ENCODE measurements at regions not wholly inside any gene's neighbourhood (a gene's known extent, or its start where the extent isn't known, plus 50 kb on each side); places are given as distances from the start of the nearest gene placed in this dataset.

- DNase-seq = no peak
Measured at GRCh38 chr18:24915547-24915946, 436.4 kb downstream of the ZNF521 start.

GRCh38 chr18:24917767-24918166 is 434.2 kb downstream of the ZNF521 start:
- DNase-seq = no peak

- no peak for DNase-seq
Measured at GRCh38 chr18:24918257-24918656, 433.7 kb downstream of the ZNF521 start.

- no peak for DNase-seq
Measured at GRCh38 chr18:24919181-24919797, 432.7 kb downstream of the ZNF521 start.

GRCh38 chr18:24922491-24922890 is 429.5 kb downstream of the ZNF521 start:
- no peak for DNase-seq

- no peak for DNase-seq
Measured at GRCh38 chr18:24923138-24923537, 428.8 kb downstream of the ZNF521 start.

- no peak for DNase-seq
Measured at GRCh38 chr18:24924066-24924716, 427.8 kb downstream of the ZNF521 start.

- DNase-seq = no peak
Measured at GRCh38 chr18:24926649-24927048, 425.3 kb downstream of the ZNF521 start.

GRCh38 chr18:24928301-24928878 is 423.6 kb downstream of the ZNF521 start:
- no peak for DNase-seq

GRCh38 chr18:24930478-24930877 is 421.5 kb downstream of the ZNF521 start:
- DNase-seq = no peak

GRCh38 chr18:24930971-24931370 is 421.0 kb downstream of the ZNF521 start:
- DNase-seq = no peak

GRCh38 chr18:24933345-24933744 is 418.6 kb downstream of the ZNF521 start:
- DNase-seq = no peak

GRCh38 chr18:24934258-24934932 is 417.6 kb downstream of the ZNF521 start:
- no peak for DNase-seq

- DNase-seq = no peak
Measured at GRCh38 chr18:24935008-24935407, 417.0 kb downstream of the ZNF521 start.

GRCh38 chr18:24935896-24936295 is 416.1 kb downstream of the ZNF521 start:
- DNase-seq = no peak

- DNase-seq = no peak
Measured at GRCh38 chr18:24936691-24937090, 415.3 kb downstream of the ZNF521 start.

- DNase-seq = no peak
Measured at GRCh38 chr18:24937639-24938275, 414.2 kb downstream of the ZNF521 start.

- DNase-seq = no peak
Measured at GRCh38 chr18:24940416-24940815, 411.6 kb downstream of the ZNF521 start.

GRCh38 chr18:24941174-24941951 is 410.6 kb downstream of the ZNF521 start:
- no peak for DNase-seq

- DNase-seq = no peak
Measured at GRCh38 chr18:24942144-24942543, 409.8 kb downstream of the ZNF521 start.

GRCh38 chr18:24947521-24948305 is 404.3 kb downstream of the ZNF521 start:
- DNase-seq = no peak

- DNase-seq = no peak
Measured at GRCh38 chr18:24949908-24950307, 402.1 kb downstream of the ZNF521 start.
